Femur (tissue), 1 donor: ENCODE measurements at regions not wholly inside any gene's neighbourhood (a gene's known extent, or its start where the extent isn't known, plus 50 kb on each side); places are given as distances from the start of the nearest gene placed in this dataset.
"Not testable (repeated sequence)": the region's sequence is repeated elsewhere in the genome, so short reads cannot be mapped to it uniquely, and the experiment has no call there.

ENCODE experiments used
- DNase-seq: peaks from one replicate; pipeline ENCODE4 v3.0.0-alpha.2; 2017

DNA sequence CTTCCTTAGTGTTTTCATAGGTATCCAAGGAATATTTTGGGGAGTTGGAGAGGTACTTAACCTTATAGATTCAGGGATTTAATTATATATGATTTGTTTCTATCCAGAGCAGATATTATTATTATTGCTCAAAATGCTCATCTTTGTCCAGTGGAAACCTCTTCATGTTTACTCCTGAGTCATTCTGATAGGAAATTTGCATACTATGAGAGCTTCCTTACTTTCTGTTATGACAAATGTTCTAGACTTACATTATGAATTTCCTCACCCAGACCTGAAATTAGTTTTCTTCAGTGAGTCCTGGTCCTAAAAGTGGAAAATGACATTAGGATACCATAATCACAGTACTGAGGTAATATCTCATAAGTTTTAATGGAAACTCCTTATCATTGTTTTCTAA is 57.5 kb upstream of the PLPPR5 start:
- DNase-seq, result no peak

- no peak for DNase-seq
Measured at GRCh38 chr1:99069146-99069545, 64.5 kb upstream of the PLPPR5 start.

GRCh38 chr1:99078529-99078928 is 73.9 kb upstream of the PLPPR5 start:
- DNase-seq, result not testable (repeated sequence)

DNA sequence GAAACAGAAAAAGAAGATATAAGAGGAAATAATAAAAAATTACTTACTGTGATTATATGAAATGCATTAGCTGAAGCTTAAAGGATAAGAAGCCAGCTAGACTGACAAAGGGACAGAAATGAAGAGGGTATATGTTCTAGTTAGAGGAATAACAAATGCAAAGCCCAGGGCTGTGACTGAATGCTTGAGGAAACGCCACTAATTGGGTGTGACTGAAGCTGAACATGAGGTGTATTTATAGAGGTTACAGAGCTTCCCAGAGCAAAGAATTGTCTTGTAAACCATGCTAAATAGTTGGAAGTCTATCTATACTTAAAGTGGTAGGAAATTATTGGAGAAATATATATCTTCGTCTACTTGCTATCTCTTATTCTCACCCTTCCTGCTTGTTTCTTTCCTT is 77.7 kb upstream of the PLPPR5 start:
- DNase-seq, result no peak

DNA sequence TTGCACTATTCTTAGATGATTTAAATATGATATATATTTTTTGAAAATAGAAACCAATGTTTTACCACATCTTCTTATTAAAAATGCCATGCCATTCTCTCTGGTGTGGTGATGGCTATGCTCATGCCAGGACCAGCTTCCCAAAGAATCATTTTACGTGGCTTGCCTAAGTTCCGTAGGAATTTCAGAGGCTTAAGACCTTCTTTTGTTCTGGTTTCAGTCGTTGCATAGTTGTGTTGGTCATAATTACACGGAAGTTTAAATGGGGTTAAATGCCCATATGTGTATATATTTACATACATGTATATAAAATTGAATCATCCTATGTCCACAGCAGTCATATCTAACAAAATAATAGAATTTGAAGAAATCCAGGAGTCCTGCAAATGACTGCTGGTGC is 78.7 kb upstream of the PLPPR5 start:
- no peak for DNase-seq

DNA sequence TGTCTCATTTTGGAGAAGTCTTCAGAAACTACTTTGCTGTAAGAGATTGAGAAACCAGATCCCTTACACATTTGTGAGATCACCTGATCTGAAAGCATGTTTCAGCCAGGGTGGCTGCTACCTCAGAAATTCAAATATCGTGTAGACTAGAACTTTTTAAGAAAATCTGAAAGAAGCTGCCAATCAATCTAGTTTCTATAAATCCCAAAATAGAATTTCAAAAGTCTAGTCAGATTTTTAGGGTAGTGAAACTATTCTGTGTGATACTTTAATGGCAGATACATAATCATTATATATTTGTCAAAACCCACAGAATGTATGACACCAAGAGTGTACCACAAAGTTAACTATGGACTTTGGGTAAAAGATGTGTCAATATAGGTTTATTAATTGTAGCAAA is 79.9 kb upstream of the PLPPR5 start:
- no peak for DNase-seq

GRCh38 chr1:99086057-99086456 is 81.4 kb upstream of the PLPPR5 start:
- DNase-seq, result no peak

- DNase-seq, result no peak
Measured at GRCh38 chr1:99098589-99098988, 93.9 kb upstream of the PLPPR5 start.

DNA sequence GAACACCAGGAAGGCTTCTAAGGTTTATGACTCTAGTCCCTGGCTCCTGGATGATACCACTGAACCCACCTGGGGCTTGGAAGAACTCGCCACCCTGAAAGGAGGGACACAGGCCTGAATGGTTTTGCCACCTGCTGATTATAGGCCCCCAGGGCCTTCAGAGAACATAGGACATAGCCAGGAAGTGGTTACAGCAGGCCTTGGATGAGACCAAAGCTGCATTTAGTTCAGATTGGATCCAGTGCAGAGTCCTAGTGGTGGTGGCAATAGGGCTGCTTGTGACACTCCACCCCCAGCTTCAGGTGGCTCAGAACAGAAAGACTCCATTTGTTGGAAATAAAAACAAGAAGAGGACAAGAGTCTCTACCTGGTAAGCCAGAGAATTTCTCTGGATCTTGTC is 101.6 kb upstream of the PLPPR5 start:
- no peak for DNase-seq

GRCh38 chr1:99107680-99108079 is 103.0 kb upstream of the PLPPR5 start:
- DNase-seq, result no peak

DNA sequence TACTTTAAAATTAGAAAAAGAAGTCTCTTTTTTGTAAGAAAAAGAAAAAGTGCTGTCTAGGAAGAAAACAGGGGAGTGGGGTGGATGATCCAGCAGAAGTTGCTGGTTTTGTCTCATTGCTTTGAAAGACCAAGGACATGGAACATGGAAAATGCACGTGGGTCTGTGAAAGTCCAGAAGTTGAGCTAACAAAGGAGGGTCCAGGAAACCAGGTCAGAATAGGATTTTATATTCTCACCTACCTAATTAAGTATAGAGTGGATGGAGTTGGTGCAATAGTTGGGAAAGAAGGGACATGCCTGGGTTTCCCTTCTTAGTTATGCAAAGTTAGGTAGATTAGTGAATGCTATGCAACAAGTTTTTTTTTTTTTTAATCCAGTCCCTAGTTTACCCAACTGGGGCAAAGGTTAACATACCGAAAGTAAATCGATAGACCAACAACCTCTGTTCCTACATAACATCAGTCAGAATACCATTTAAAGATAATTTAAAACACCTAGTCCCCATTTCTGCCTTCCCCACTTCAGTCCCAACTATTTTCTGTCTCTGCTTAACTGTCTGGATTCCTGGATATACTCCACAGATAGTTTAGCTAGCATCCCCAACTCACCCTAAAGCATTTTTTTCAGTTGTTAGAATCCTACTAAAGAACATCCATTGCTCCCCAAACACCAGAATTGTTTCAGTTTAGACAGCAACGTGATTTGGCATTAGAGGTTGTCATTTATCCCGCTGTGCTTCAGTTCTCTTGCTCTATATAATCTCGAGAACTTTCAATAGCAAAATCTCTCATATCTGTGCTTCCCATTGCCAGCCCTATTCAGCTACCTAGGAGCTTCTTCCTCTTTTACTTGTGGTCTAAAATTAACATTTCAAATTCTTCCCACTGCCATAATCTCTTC is 105.7 kb upstream of the PLPPR5 start:
- no peak for DNase-seq

DNA sequence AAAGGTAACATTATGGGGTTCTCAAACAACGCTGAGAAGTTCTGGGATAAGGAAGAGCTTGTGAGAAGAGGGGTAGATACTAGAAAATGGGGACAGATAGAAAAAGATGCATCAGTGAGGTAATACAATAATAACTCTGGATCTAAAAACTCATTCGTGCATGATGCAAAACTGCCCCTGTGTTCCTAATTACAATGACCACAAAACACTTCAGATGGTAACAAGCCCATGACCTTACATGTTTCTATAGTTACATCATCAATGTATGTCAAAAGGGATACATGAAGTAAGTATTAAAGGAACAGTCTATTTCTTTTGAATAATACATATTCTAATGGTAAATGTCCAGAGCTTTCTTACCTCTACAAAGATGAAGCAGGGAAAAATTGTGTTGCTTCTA is 110.6 kb upstream of the PLPPR5 start:
- DNase-seq, result no peak

GRCh38 chr1:99119188-99119587 is 114.5 kb upstream of the PLPPR5 start:
- no peak for DNase-seq

DNA sequence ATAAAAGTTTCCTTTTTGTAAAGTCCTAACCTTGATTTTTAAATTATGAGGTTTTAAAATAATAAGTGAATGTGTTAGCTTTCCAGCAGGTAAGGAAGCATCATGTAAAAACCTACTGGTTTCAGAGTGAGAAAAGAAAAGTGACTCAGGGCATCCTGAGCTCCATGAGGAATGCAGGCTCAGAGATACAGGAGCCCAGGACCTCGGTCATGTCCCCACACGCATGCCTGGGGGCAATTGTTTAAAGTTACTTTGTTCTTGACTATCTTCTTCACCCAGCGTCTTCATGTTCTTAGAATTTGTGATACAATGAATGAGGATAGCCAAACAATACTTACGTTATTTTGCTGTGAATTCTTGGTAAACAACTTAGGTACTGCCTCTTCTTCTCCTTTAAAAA is 117.4 kb upstream of the PLPPR5 start:
- no peak for DNase-seq

DNA sequence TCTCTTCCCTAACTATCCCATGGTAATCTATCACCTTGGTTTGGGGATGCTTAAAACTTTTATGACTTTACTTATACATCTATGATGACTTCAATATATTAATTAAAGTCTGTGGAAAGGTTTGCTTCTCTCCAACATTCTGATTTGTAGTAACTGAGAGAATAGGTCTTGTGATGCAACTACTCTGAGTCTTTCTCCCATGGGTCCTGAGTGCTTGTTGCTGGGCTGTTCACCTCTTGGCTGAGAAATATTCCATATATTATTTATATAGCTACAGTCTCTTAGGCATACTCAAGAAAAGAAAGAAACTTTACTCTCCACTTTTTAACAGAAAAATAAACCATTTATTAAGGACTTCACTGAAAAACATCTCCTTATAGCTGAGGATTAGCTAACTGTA is 119.3 kb upstream of the PLPPR5 start:
- DNase-seq, result no peak

DNA sequence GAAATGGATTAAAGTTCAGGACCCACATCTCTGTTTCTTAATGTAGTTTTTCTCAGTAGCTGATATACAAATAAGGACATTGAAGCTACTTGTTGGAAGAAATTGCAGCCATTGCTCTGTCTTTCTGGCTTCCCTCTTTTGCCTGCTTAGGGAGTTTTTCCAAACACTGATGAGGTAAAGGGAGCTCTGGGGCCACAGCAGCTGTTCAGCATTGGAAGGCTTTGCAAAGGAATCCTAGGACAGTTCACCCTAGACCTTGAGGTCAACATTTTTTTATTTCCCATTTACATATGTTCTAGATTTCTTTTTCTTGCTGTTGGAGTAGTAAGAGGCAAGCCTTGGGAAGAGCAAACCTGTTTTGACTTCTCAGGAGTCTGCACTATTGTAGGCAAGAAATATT is 126.9 kb upstream of the PLPPR5 start:
- DNase-seq, result peak; percentile 38

DNA sequence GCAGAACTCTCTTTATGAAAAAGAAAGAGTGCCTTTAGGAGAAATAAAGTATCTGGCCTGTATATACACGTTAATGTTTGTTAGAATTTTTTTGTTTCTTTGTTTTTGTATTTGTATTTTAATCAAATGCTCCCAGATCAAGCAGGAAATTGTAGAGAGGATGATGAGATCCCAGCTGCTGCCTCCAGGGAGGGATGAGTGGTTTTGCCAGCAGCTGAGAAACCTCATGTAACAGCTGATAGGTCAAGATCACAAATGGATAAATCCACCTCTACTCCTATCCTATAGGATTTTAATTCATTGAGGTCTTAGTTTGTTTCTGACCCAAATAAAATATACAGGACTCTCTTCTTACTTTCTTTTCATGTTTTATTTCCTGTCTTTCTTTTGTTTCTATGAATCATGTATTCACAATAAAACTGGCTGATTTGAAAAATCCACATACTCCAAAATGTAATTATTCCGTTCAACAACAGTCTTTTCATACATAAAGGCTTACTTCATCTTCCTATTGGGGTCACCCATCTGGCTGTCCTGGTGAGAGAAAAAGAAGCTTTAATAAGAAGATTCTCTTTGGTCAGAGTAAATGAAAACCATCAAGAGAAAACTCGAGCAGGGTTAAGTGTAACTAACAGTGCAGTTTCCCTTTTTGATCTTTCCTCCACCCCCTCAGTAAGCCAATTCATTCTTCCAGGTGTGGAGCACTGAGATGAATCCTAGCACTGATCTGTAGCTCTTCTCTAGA is 129.3 kb upstream of the PLPPR5 start:
- peak; percentile 47 for DNase-seq

GRCh38 chr1:99137554-99138206 is 126.6 kb upstream of the PLPPR4 start:
- DNase-seq, result no peak

DNA sequence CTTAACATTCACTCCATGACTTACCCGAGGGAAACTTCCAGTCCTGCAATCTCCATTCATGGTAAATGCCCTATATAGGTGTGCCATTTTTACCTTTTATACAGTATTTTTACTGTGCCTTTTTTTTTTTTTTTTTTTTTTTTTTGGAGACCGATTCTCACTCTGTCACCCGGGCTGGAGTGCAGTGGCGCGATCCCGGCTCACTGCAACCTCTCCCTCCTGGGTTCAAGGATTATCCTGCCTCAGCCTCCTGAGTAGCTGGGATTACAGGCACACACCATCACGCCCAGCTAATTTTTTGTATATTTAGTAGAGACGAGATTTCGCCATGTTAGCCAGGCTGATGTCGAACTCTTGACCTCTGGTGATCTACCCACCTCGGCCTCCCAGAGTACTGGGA is 124.4 kb upstream of the PLPPR4 start:
- DNase-seq, result no peak

- no peak for DNase-seq
Measured at GRCh38 chr1:99146129-99146848, 118.0 kb upstream of the PLPPR4 start.

- DNase-seq, result no peak
Measured at GRCh38 chr1:99149952-99150351, 114.3 kb upstream of the PLPPR4 start.

DNA sequence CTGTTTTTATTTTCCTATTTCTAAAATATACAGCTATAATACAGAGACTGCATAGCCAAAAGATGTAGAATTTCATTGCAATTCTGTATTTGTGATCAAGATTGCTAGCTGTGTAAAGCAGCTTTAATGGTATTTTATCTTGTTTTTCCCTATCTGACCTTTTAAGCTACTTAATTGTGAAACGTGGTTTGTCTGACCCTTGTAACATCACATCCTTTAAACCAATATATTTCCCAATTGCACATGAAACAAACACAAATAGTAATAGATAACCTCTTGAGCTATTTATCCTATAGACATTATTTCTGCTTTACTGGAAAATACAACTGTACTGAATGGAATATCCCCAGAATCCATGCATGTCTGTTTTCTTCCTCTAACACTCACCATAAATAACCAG is 112.2 kb upstream of the PLPPR4 start:
- DNase-seq, result no peak

- DNase-seq, result no peak
Measured at GRCh38 chr1:99163671-99164070, 100.6 kb upstream of the PLPPR4 start.
